Activated naive CD8-positive, alpha-beta T cell (primary cell): ENCODE measurements at regions not wholly inside any gene's neighbourhood (a gene's known extent, or its start where the extent isn't known, plus 50 kb on each side); places are given as distances from the start of the nearest gene placed in this dataset.
A peak's percentile ranks its signal among the peaks of the same experiment; 100 is the strongest.

Experiments used
- H3K27ac Mint-ChIP-seq: one replicate; pipeline ENCODE4 v1.8.0; 2021; ENCODE audit warnings: mixed read lengths
- H3K27me3 Mint-ChIP-seq: one replicate; pipeline ENCODE4 v1.8.0; 2021; ENCODE audit warnings: mixed read lengths
- H3K36me3 Mint-ChIP-seq: one replicate; pipeline ENCODE4 v1.8.0; 2021; ENCODE audit warnings: mixed read lengths
- H3K4me1 Mint-ChIP-seq: one replicate; pipeline ENCODE4 v1.8.0; 2021; ENCODE audit warnings: low read depth, mixed read lengths
- H3K4me3 Mint-ChIP-seq: one replicate; pipeline ENCODE4 v1.8.0; 2021; ENCODE audit warnings: mild to moderate bottlenecking, mixed read lengths
- H3K9me3 Mint-ChIP-seq: one replicate; pipeline ENCODE4 v1.8.0; 2021; ENCODE audit warnings: low read depth, mixed read lengths

GRCh38 chr2:2619995-2620394 is 288.9 kb upstream of the MYT1L start:
- no peak overlapping the region for H3K4me3 Mint-ChIP-seq
- H3K27me3 Mint-ChIP-seq: peaks cover 6% of the 10 kb centered on the region
- no peak overlapping the region for H3K27ac Mint-ChIP-seq
- no peaks in the 10 kb centered on the region for H3K9me3 Mint-ChIP-seq
- no peaks in the 10 kb centered on the region for H3K36me3 Mint-ChIP-seq
- H3K4me1 Mint-ChIP-seq: no peaks in the 10 kb centered on the region

- Mint-ChIP-seq H3K27ac (no peak overlapping the region), H3K27me3 (peaks cover 5% of the 10 kb centered on the region), H3K36me3 (peaks cover 7% of the 10 kb centered on the region), H3K4me3 (no peak overlapping the region), H3K9me3 (peaks cover 9% of the 10 kb centered on the region), H3K4me1 (peaks cover 8% of the 10 kb centered on the region)
Observed at GRCh38 chr2:2614452-2614851, 283.4 kb upstream of the MYT1L start.

DNA sequence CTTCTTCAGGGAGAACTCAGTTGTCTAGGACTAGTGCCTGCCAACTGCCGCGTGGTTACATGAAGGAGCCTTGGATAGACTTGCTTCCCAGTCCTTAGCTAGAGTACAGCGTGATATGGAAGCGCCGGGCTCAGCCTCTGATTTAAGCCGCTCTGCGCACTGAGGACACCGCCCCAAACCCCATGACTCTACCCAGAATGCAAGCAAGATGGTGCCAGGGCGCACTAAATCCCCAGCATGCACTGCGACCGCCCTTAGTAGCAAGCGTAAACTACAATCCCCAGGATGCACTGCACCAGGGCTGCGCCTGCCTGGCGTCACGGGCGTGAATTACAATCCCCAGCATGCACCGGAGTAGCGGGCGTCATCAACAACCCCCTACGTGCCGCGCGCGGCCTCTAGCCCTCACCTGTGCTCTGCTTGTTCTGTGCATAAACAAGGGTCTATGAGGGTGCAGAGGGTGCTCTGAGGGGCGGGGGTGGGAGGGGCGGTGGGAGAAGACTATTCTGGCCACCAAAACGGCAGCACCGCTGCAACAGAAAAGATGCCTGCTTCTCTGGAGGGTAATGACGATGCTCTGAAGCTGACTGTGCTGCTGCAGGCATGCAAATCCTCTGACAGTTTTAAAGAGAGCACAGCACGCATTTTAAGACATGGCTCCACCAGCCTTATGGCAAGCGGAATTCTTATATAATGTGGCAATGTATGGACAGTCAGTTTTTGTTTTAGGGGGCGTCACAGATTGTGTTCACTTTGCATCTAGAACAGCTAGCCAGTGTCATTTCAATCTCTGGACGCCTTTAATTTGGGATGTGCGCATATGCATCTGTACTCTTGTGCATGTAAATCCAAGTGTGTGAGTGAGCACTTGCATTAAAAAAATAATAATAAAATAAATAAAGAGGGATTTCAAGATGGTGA is 282.5 kb upstream of the MYT1L start:
- peaks cover 8% of the 10 kb centered on the region for H3K4me1 Mint-ChIP-seq
- H3K27ac Mint-ChIP-seq: peak overlapping the region; percentile 85

GRCh38 chr2:2610751-2611150 is 279.7 kb upstream of the MYT1L start:
- peaks cover 7% of the 10 kb centered on the region for H3K36me3 Mint-ChIP-seq
- peaks cover 8% of the 10 kb centered on the region for H3K4me1 Mint-ChIP-seq
- no peak overlapping the region for H3K4me3 Mint-ChIP-seq
- H3K27me3 Mint-ChIP-seq: peaks cover 6% of the 10 kb centered on the region
- H3K9me3 Mint-ChIP-seq: peaks cover 9% of the 10 kb centered on the region
- no peak overlapping the region for H3K27ac Mint-ChIP-seq

More for the DNA sequence above, 282.5 kb upstream of the MYT1L start:
- peaks cover 3% of the 10 kb centered on the region for H3K27me3 Mint-ChIP-seq
- H3K4me3 Mint-ChIP-seq: peak overlapping the region; percentile 86
- peaks cover 9% of the 10 kb centered on the region for H3K9me3 Mint-ChIP-seq
- peaks cover 7% of the 10 kb centered on the region for H3K36me3 Mint-ChIP-seq

DNA sequence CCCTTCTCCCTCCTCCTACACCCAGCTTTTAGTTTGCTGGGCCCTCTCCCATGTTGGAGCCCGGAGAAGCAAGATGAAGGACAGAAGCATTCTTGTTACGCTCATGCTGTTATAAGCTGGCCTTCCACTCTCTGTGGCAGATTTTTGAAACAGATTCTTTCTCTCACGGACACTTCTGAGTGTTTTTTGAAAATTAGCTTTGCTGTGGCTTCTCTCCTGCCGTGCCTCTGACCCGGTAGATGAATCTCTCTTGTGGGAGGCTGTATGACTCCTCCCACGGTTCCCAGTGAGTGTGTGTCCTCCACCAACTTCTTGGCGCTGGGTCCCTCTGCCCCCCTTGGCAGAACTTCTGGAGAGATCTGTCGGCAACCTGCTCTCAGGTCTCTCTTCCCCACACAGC is 269.3 kb upstream of the MYT1L start:
- H3K27me3 Mint-ChIP-seq: peaks cover 12% of the 10 kb centered on the region
- H3K4me3 Mint-ChIP-seq: no peak overlapping the region
- no peak overlapping the region for H3K27ac Mint-ChIP-seq
- H3K4me1 Mint-ChIP-seq: no peaks in the 10 kb centered on the region
- H3K9me3 Mint-ChIP-seq: peaks cover 3% of the 10 kb centered on the region
- H3K36me3 Mint-ChIP-seq: no peaks in the 10 kb centered on the region

GRCh38 chr2:2599441-2599840 is 268.4 kb upstream of the MYT1L start:
- no peak overlapping the region for H3K4me3 Mint-ChIP-seq
- H3K27me3 Mint-ChIP-seq: peaks cover 6% of the 10 kb centered on the region
- H3K36me3 Mint-ChIP-seq: no peaks in the 10 kb centered on the region
- no peak overlapping the region for H3K27ac Mint-ChIP-seq
- peaks cover 3% of the 10 kb centered on the region for H3K9me3 Mint-ChIP-seq
- H3K4me1 Mint-ChIP-seq: no peaks in the 10 kb centered on the region

- no peak overlapping the region for H3K4me3 Mint-ChIP-seq
- H3K36me3 Mint-ChIP-seq: peaks cover 3% of the 10 kb centered on the region
- H3K27me3 Mint-ChIP-seq: peaks cover 14% of the 10 kb centered on the region
- H3K27ac Mint-ChIP-seq: no peak overlapping the region
- H3K4me1 Mint-ChIP-seq: no peaks in the 10 kb centered on the region
- H3K9me3 Mint-ChIP-seq: peaks cover 9% of the 10 kb centered on the region
Observed at GRCh38 chr2:2597712-2598111, 266.6 kb upstream of the MYT1L start.

GRCh38 chr2:2591542-2591940 is 260.5 kb upstream of the MYT1L start:
- Mint-ChIP-seq H3K27me3 (peaks cover 11% of the 10 kb centered on the region), H3K4me1 (no peaks in the 10 kb centered on the region), H3K9me3 (peaks cover 13% of the 10 kb centered on the region), H3K4me3 (no peak overlapping the region), H3K27ac (no peak overlapping the region), H3K36me3 (peaks cover 3% of the 10 kb centered on the region)

- no peaks in the 10 kb centered on the region for H3K4me1 Mint-ChIP-seq
- H3K27ac Mint-ChIP-seq: no peak overlapping the region
- H3K4me3 Mint-ChIP-seq: no peak overlapping the region
- H3K27me3 Mint-ChIP-seq: peaks cover 9% of the 10 kb centered on the region
- H3K36me3 Mint-ChIP-seq: peaks cover 3% of the 10 kb centered on the region
- H3K9me3 Mint-ChIP-seq: peaks cover 12% of the 10 kb centered on the region
Observed at GRCh38 chr2:2590841-2591541, 259.9 kb upstream of the MYT1L start.

DNA sequence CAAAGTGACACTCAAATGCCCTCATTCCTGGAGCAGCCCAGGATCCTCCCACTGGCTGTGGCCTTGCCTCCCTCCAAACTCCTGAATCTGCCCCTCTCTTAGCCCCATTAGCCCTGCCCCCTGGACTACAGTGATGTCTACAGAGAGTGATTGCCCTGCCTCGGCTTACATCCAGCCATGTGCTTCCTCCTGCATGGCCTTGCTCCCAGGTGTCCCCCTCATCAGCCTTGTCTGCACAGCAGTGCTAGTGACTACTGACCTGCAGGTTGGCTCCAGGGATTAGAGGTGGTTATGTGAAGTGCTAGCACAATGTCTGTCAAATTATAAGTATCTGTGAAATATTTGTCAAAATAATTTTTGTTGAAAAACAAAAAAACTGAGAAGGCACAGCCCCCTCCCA is 259.1 kb upstream of the MYT1L start:
- peaks cover 3% of the 10 kb centered on the region for H3K36me3 Mint-ChIP-seq
- H3K27me3 Mint-ChIP-seq: peaks cover 7% of the 10 kb centered on the region
- H3K4me1 Mint-ChIP-seq: no peaks in the 10 kb centered on the region

DNA sequence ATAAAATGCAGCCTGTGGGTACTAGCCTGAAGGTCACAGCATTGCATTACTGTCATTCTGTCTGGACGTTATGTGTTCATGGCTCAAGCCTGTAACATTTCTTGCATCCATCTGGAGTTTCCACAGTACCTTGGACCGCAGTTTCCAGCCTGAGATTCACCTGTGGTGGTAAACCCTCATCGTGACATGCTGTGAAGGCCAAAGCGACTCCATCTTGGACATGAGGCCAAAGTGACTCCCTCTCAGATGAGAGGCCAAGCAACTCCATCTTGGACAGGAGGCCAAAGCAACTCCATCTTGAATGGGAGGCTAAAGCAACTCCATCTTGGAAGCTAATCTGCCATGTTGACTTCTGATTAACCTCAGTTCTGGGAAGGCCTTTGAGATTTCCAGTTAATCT is 257.7 kb upstream of the MYT1L start:
- Mint-ChIP-seq H3K27ac (no peak overlapping the region), H3K36me3 (no peaks in the 10 kb centered on the region), H3K9me3 (peaks cover 10% of the 10 kb centered on the region), H3K4me1 (no peaks in the 10 kb centered on the region), H3K27me3 (peaks cover 4% of the 10 kb centered on the region), H3K4me3 (no peak overlapping the region)

More for the DNA sequence above, 259.1 kb upstream of the MYT1L start:
- Mint-ChIP-seq H3K27ac (no peak overlapping the region), H3K9me3 (peaks cover 10% of the 10 kb centered on the region), H3K4me3 (no peak overlapping the region)

DNA sequence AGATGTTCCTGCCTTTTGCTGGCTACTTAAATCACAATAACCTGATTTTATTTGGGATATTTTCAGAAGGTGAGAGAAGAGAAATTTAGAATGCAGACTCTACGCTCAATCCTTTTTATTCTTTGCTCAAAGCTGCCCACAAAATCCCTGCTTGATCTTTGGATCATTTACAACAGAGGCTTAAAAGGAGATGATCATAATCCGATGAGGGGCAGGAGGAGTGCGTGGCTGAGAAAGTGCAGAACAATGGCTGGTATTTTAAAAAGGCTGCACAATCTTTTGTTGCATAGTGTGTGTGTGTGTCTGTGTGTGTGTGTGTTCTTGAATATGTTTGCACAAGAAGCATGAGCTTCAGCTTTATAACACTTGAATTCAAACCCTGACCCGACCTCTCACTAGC is 256.3 kb upstream of the MYT1L start:
- Mint-ChIP-seq H3K9me3 (peaks cover under 1% of the 10 kb centered on the region), H3K27me3 (no peaks in the 10 kb centered on the region), H3K27ac (no peak overlapping the region), H3K4me3 (no peak overlapping the region), H3K36me3 (no peaks in the 10 kb centered on the region), H3K4me1 (no peaks in the 10 kb centered on the region)

- no peak overlapping the region for H3K4me3 Mint-ChIP-seq
Observed at GRCh38 chr2:2586931-2587330, 255.9 kb upstream of the MYT1L start.

GRCh38 chr2:2586068-2586776 is 255.1 kb upstream of the MYT1L start:
- no peaks in the 10 kb centered on the region for H3K4me1 Mint-ChIP-seq
- no peak overlapping the region for H3K4me3 Mint-ChIP-seq
- no peaks in the 10 kb centered on the region for H3K27me3 Mint-ChIP-seq
- no peaks in the 10 kb centered on the region for H3K36me3 Mint-ChIP-seq
- H3K9me3 Mint-ChIP-seq: no peaks in the 10 kb centered on the region
- H3K27ac Mint-ChIP-seq: no peak overlapping the region

More at GRCh38 chr2:2586931-2587330, 255.9 kb upstream of the MYT1L start:
- H3K36me3 Mint-ChIP-seq: no peaks in the 10 kb centered on the region
- H3K27ac Mint-ChIP-seq: no peak overlapping the region
- H3K9me3 Mint-ChIP-seq: no peaks in the 10 kb centered on the region
- no peaks in the 10 kb centered on the region for H3K27me3 Mint-ChIP-seq
- H3K4me1 Mint-ChIP-seq: no peaks in the 10 kb centered on the region

DNA sequence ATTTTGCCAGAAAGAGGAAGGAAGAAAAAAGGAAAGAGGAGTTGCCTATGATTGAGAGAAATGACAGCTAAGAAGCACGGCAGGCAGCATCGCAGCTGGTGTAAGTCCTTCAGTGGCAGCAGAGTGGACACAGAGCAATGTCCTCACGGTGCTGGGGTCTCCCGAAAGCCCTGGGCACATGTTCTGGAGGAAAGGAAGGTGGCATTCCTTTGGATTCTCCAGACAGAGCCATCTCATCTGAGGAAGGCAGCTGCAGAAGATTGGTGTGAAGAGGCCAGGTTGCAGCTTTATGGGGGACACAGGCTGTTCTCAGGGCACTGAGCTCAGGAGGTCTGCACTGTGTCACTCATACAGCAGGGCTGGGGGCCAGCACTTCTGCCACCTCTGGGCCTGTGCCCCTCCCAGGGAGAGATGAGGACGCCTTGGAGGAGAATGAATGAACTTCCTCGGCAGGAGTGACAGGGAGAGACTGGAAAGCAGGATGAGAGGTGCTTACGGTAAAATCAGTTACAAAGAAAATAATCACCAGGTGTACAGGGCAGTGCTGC is 252.0 kb upstream of the MYT1L start:
- H3K36me3 Mint-ChIP-seq: no peaks in the 10 kb centered on the region

More for the DNA sequence above, 252.0 kb upstream of the MYT1L start:
- no peak overlapping the region for H3K27ac Mint-ChIP-seq
- no peak overlapping the region for H3K4me3 Mint-ChIP-seq
- H3K4me1 Mint-ChIP-seq: no peaks in the 10 kb centered on the region
- no peaks in the 10 kb centered on the region for H3K27me3 Mint-ChIP-seq
- H3K9me3 Mint-ChIP-seq: no peaks in the 10 kb centered on the region
